GM21367 (cell line): ENCODE measurements at regions not wholly inside any gene's neighbourhood (a gene's known extent, or its start where the extent isn't known, plus 50 kb on each side); places are given as distances from the start of the nearest gene placed in this dataset.

Source experiments
- ATAC-seq: cut with Tn5 transposase; IDR thresholded peaks from one replicate; pipeline ENCODE4 v1.9.1; 2021; ENCODE audit not compliant: unreplicated experiment

DNA sequence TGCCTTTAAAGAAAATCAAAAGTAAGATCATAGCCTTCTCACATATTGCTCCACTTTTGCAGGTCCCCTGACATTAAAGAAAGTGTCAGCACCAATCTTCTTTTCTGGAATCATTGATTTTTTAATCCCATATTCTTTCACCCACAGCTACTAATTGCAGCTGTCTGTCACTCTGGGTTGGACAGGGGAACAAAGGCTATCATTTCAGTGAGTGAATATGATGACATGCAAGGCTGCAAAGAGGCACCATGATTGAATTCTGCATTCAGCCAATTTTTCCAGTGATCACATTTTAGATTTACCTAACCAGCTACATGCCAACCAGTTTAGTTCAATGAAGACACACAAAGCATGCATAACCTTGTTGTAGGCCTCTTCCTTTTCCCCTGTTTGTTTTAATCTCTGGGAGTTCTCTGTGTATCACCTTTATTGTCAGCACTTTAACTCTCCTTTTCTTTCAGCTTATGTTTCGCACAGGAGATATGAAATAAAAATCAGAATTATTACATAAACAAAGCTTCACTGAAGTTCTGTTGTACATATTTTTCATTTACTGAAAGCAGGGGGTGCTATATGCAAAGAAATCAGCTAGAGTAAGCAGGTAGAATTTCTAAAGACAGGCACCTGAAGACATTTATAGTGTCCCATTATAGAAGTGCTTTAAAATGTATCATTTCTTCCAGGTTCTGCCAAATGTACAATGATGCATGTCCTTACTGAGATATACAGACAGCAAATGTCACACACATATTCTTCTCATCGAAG is 584.8 kb downstream of the PLA2G4A start:
- ATAC-seq, result no peak

DNA sequence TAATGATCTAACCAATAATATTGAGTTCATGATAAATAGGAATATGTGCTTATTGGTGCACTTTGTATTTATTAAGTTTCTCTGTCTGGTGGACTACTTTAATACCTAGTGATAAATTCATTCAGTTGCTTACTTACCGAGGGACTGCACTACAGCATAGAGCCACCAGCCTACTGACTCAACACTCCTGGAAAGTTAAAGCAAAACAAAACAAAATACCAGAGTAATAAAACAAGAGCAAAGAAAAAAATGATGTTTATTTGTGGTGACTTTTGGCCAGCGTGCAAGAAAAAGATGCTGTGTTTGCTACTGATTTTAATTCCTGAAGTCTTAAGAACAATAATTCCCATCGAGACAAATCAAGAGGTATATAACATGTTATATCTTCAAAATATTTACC is 586.3 kb downstream of the PLA2G4A start:
- ATAC-seq, result no peak

DNA sequence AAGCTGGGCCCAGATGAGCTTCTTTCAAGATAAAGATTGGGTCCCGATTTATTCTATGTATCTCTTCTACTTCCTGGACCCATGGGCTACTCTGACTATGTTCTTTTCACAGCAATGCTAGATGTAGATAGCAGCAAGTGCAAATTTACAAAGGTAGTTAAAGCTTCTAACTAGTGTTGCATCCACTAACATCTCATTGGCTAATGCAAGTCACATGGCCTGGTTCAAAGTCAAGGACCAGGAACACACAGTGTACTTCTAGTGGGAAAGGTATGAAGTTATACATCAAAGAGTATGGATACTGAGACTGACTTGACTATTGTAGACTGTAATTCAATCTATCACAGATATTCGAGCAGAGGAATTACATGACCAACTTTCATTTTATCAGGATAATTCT is 588.8 kb downstream of the PLA2G4A start:
- ATAC-seq, result no peak

DNA sequence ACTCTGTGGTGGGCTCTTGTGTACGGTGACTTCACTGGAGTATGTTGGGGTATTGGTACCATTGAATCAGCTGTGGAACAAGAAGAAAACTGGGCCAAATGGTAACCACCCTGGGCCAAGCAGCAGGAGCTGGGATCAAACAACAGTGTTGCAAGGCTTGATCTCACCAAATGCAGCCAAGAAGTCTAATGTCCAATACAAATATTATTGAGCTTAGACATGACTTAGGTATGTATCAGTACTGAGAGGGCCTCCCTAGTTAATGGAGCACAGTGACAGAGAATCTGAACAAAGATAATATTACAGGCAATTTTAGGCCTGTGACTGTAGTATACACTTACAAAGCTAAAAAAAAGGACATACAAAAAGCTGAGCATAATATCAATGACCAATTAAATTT is 604.8 kb downstream of the PLA2G4A start:
- no peak for ATAC-seq

DNA sequence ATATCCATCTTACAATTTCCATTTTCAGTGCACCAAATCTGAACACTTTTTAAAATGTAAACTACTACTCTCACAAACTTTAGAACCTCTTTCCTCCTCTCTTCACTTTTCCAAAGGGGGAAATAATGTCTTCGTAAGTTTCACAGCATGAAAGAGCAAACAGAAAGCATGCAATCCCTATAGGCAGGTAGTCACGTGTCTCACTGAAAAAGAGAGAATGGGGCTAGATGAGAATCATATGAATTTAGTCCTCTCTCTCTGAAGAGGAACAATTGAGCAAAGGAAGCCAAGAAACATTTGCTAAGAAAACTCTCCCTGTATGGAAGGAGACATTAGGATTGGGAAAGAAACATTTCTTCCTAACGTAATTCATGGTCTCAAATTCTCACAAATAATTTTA is 613.9 kb downstream of the PLA2G4A start:
- no peak for ATAC-seq

DNA sequence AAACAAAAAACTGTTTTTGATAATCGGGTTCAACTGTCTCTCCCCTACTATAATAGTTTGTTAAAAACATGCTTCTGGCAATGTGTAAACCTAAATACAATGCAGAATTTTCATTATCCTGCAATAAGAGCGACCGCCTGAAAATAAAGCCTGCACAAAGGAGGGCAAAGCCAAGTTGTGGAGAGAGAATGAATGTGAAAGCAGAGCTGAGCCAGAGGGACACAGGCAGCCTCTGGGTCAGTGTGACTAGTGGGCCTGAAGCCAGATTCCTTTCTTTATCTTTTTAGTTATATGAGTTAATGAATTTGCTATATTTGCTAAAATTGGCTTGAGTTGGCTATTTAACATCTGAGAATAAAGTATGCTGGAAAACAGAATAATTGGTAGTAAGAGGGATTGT is 615.2 kb downstream of the PLA2G4A start:
- no peak for ATAC-seq

DNA sequence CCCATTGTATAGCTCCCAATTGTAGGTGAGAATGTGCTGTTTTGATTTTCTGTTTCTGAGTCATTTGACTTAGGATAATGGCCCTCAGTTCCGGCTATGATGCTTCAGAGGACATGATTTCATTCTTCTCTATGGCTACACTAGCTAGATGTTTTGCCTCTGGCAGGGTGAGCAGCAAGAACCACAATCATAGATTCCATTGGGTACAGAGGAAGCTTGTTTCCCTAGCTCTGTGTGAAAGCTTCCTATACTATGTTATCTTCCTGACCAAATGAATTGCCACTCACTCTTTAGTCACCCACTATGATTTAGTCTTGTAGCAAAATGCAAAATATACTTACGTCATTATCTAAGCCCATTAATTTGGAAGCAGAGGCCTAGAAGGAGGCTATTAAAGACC is 616.3 kb downstream of the PLA2G4A start:
- ATAC-seq, result no peak

DNA sequence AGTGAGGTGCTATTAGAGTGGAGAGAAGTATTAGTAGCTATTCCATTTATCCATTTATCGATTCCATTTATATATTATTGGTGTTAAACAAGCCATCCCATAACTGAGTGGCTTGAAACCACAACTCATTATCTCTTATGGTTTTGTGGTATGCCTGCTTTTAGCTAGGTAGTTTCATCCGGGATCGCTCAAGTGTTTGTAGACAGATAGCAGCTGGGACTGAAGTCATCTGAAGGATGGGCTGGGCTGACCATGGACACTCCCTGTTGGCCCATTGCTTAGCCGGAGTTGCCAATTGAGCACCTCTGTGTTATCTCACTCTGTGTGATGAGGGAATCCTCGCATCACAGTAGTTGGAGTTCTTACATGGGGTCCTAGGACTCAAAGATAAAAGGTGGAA is 622.5 kb downstream of the PLA2G4A start:
- ATAC-seq, result no peak

DNA sequence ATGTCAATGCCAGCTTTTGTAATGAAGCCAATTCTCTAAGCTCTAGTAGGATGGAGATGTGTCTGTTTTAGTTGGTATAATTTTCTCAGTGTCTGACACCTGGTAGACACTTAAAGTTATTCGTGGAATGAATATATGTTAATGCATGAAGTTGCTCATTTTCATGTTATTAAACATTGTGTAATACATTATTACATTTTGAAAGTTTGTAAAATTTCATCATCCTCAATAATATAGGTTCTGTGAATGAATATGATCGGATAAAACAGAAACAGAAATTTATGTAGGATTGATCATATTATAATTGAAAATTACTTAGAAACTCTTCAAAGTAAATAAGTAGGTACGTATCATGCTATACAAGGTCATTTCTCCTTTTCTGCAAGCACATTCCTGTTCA is 625.3 kb downstream of the PLA2G4A start:
- ATAC-seq, result no peak

DNA sequence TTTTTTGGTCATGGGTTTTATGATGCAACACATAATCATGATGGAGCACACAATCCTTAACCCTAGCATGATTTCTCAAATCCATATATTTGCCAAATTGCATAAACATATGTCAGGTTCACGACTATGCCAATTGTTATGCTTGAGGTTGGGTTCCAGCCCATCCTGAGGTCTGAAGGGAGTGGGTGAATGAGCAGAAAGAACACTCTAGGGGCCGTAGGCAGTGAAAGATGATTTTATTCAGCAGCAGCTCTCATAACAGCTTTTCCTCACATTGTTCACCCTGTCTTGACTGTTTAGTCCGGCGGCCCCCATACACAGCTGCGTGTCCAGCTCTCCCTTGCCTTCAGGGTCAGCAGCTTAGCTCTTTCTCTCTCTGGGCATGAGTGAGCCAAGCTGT is 627.7 kb downstream of the PLA2G4A start:
- no peak for ATAC-seq

DNA sequence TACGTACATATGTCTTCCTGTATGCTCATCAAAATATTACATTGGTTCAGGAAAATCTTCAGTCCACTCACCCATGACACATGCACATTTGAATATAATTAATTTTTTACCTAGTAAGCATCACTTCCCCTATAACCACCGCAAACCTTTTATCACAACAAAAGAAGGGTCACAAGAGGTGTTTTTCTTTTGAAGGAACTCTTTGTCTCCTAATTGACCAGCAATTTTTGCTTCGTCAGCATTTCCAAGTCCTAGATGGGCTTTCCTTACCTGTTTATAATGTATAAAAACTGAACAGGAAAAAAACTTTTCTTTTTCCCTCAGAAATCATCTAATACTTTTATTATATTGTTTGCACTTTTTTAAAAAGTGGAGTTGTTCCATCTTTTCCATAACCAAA is 631.3 kb downstream of the PLA2G4A start:
- ATAC-seq, result no peak

DNA sequence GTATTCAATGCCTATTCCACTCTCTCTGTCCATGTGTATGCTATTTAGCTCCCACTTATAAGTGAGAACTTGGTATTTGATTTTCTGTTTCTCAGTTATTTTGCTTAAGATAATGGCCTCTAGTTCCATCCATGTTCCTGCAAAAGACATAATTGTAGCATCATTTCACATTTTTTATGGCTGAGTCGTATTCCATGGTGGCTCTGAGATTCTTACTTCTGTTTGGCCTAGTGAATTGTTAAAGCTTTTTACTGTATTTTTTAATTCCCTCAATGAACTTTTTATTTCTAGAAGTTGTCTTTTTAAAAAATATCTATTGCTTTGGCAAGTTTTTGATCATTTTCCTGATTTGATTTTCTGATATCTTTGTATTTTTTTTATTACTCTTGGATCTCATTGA is 635.6 kb downstream of the PLA2G4A start:
- no peak for ATAC-seq

DNA sequence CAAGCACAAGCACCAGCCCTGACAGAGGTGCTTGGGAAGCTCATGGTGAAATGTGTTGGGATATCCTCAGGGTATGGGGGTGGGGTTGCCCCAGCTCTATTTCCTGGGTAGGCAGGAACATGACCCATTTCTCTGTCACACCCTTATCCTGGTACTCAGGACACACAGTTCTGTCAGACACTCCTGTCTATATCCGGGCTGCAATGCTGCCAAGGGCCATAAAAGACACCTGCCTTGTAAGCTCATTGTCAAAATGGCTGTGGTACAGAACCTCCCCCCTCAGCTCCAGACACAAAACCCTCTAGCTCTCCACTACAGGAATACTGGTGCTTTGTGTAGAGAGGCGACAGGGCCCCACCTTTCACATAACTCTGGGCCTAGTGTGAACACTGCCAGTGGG is 636.7 kb downstream of the PLA2G4A start:
- no peak for ATAC-seq

DNA sequence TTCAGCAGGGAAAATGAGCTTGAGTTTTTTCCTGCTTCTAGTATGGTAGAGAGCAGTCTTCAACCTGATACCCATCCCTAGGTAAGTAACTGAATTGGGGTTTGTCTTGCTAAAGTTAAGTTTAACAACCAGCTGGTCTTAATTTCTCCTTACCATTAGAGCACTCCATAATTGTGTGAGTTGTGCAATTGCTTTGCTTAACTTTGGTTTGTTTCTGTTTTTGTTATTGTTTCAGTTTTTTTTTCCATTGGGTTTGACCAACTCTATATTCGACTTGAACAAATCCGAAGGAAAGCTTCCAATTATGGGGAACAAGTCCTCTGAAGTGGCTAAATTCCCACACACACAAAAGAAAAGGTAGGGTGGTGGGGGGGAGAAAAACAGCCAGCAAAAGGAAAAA is 641.1 kb downstream of the PLA2G4A start:
- no peak for ATAC-seq

DNA sequence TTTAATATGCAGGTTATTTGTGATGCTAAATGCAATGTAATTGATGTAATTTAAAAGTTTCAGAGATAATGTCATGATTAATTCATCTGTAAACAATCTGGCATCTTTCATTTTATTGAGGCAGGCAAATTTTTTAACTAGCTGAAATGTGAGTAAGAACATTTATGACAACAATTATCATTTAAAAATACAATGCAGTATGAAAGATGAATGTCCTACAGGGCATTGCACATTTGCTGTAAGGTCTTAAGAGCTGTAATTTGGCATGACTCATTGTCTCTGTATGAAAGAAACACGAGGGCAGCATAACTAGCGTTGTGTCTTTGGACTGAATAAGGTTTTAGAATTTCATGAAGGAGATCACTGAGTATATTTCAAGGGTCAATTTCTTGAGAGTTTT is 642.8 kb downstream of the PLA2G4A start:
- ATAC-seq, result no peak

DNA sequence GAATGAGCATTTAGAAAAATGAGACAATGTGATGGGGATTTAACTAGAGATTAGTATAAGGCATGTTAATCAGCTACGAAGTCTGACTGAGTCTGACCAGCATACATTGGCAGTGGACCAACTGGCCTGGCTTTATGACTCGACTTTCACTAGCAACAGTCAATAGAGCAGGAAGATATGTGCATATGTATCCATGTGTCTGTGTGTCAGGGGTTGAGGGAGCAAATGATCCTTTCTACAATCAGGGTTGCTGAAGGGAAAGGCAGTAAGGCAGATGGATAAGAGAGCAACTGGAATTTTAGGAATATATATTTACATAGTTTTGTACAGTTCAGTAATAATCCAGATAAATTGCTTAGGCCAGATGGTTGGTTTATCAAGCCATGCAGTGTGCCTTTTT is 645.6 kb downstream of the PLA2G4A start:
- ATAC-seq, result no peak

DNA sequence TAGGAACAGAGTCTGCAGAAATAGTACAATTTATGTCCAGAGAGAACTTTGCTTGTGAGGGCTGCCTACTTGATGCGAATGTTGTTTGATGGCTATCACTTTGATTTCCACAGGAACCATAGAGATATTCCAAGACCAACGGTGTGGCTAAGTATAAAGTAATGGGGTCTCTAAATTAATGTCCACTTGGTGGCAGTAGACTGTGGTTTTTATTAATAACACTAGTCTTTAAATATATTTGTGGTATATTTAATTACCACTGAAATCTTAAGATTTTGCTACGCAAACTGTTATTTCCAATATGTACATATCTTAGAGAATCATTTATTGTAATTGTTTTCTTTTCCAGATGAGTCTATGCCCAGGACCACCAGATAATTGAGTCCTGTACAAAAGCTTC is 647.9 kb downstream of the PLA2G4A start:
- ATAC-seq, result no peak

DNA sequence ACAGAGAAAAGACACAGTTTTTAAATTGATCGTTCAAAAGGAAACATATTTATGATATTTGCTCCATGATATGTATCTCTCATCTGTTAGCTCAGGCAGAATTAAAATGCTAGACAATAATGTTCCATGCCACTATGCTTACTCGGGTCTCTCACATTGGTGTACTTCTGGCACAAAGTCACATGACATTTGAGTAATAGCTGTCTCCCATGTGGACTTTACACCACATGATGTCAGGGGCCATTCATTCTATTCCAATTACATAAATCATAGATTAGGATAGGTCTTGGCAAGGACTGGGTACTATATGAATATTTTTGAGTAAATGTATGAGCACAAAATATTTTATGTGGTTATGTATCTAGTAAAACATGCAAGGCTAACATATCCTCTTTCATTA is 648.4 kb downstream of the PLA2G4A start:
- ATAC-seq, result no peak

DNA sequence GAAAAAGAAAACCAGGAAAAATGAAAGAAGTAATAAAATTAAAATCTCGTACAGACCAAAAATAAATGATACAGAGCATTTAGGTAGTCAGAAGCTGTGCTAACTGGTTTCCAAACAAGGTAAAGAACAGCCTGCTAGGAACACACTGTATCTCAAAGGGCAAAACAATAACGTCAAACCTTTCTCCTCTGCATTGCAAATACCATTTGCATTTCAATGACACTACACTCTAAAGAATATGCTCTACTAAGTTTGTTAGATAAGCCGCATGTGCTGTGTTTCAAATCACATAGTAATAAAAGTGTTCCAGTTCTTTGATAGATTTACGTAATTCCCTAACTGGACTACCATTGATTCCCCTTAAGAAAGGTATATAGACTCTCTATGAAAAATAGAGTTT is 648.8 kb downstream of the PLA2G4A start:
- no peak for ATAC-seq

DNA sequence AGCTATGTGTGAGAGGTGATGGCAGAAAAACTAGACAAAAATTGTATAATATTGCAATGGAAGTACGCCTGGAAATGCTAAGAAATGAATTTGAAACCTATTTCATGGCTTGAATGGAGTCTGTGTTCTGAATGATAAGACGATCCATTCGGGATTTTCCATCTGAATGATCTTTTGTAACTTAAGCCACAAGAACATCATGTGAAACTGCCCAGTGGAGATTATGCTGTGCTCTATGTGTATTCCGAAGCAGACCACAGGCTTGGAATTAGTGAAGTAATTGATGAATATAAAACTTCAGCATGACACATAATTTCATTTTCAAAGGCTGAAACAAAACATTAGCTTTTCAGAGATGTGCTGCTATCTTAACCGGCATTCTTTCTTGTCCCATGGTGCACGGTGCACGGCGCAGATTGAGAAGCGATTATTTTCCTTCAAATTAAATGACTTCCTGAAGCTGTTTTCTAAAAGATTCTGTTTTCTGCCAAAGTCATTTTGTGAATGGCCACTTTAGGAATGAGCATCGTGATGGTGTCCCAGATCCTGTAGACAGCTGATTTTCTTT is 652.9 kb downstream of the PLA2G4A start:
- no peak for ATAC-seq

DNA sequence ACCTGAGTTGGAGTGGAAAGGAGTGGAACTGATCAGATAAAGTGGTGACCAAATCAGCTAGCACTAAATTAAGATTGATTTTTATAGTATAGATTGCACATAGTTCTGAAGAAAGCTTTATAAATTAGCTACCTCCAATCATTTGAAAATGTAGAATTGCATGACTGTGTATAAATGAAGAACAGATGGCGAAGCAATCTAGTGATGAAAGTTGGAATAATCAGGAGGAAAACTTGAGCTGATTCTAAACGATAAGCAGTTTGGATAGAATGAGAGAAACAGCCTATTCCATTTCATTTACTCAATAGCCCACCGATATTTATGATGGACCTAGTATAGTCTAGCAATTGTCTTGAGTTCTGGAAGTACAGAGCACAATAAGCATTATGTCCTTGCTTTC is 661.5 kb downstream of the PLA2G4A start:
- no peak for ATAC-seq

DNA sequence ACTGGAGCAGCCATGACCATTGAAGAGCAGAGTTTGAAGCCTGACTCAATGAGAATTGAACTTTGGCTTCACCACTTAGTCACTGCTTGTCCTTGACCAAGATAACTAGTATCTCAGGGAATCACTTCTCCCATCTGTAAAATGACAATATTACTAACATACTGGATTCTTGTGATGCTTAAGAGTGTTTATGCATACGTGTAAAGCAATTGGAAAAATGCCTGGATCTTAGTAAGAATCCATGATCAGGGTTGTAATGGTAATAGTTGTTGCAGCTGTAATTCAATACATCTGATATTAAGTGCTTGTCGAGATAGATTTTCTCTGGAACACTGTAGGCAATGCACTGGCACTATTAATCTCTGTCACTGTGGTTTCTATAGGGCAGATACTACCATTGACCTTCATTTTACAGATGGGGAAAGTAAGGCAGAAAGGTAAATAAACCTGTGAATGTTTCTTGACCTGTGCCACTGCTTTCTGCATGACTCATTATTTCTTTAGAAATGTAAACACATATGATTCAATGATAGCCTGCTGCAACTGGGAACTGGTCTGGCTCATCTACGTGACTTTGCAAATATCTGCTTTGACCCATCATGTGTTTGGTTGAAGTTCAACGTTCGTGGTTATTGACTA is 662.5 kb downstream of the PLA2G4A start:
- no peak for ATAC-seq

DNA sequence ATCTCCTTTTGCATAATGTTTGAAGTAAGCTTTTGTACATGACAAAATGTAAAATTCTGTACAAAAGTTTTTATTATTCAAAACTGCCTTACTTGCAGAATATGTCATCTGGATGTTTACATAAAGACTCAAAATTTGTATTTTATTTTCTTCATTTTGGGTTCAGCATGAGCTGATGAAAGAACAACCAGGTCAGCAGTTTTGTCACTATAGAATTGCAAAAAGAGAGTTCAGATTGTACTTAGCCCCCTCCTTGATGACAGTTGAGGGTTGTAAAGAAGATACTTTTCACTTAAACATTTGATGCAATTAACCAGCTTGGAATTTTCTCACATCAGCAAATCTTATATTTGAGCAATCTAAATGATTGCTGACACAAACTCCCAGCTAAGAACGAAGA is 669.3 kb downstream of the PLA2G4A start:
- ATAC-seq, result no peak
